Keratinocyte (primary cell): ENCODE measurements at regions not wholly inside any gene's neighbourhood (a gene's known extent, or its start where the extent isn't known, plus 50 kb on each side); places are given as distances from the start of the nearest gene placed in this dataset.

Experiments
- DNase-seq: peaks from one replicate; pipeline ENCODE4 v3.0.0-alpha.2; 2011; ENCODE audit warnings: low read depth, missing footprints, low spot score
- FAIRE-seq: peaks from 2 replicates; lab custom pipeline; 2011; peaks lifted over from hg19 to GRCh38; lab: Jason Lieb, UNC
- H2AFZ ChIP-seq: 2 replicates; pipeline ENCODE4 v1.6.0; 2012; ENCODE audit warnings: low read length, control low read depth, inconsistent platforms; ENCODE audit not compliant: control insufficient read depth
- H3K27ac ChIP-seq: 2 replicates; pipeline ENCODE4 v1.5.1; 2011; ENCODE audit warnings: low read length; ENCODE audit not compliant: control insufficient read depth, insufficient read depth
- H3K27me3 ChIP-seq: 3 replicates; pipeline ENCODE4 v1.6.0; 2011; ENCODE audit warnings: low read length; ENCODE audit not compliant: control insufficient read depth, insufficient read depth; ENCODE audit errors: extremely low read depth
- H3K36me3 ChIP-seq, 2 experiments: 2 replicates in 1 of 2; 3 replicates in 1 of 2; pipeline ENCODE4 v1.5.1; 2011; ENCODE audit warnings: low read length in 2 of 2, mild to moderate bottlenecking in 1 of 2; ENCODE audit not compliant: control insufficient read depth in 2 of 2, insufficient read depth in 2 of 2; ENCODE audit errors: extremely low read depth in 1 of 2
- H3K4me1 ChIP-seq: 3 replicates; pipeline ENCODE4 v1.5.1; 2011; ENCODE audit warnings: low read length; ENCODE audit not compliant: control insufficient read depth, insufficient read depth; ENCODE audit errors: extremely low read depth
- H3K4me2 ChIP-seq: 3 replicates; pipeline ENCODE4 v1.6.0; 2011; ENCODE audit warnings: low read depth, low read length; ENCODE audit not compliant: control insufficient read depth, insufficient read depth; ENCODE audit errors: extremely low read depth
- H3K4me3 ChIP-seq, 3 experiments: fragments of 200-600 bp in 1 of 3; sonication (generic) in 1 of 3; 2 replicates in 2 of 3; 3 replicates in 1 of 3; pipeline ENCODE4 v1.5.1; 2011 to 2016; ENCODE audit warnings: low read length in 3 of 3, mild to moderate bottlenecking in 3 of 3, control low read depth in 2 of 3, inconsistent platforms in 1 of 3, low read depth in 1 of 3, mixed read lengths in 1 of 3, mixed run types in 1 of 3, moderate library complexity in 1 of 3; ENCODE audit not compliant: control insufficient read depth in 2 of 3, insufficient read depth in 2 of 3; ENCODE audit errors: extremely low read depth in 1 of 3
- H3K79me2 ChIP-seq: 2 replicates; pipeline ENCODE4 v1.6.0; 2012; ENCODE audit warnings: low read length; ENCODE audit not compliant: control insufficient read depth, insufficient read depth
- H3K9ac ChIP-seq: 3 replicates; pipeline ENCODE4 v1.6.0; 2011; ENCODE audit warnings: low read length; ENCODE audit not compliant: control insufficient read depth, insufficient read depth; ENCODE audit errors: extremely low read depth
- H3K9me1 ChIP-seq: 3 replicates; pipeline ENCODE4 v1.6.0; 2011; ENCODE audit warnings: low read length; ENCODE audit not compliant: control insufficient read depth, insufficient read depth; ENCODE audit errors: extremely low read depth
- H3K9me3 ChIP-seq: 2 replicates; pipeline ENCODE4 v1.5.1; 2012; ENCODE audit warnings: low read depth, low read length; ENCODE audit not compliant: control insufficient read depth
- H4K20me1 ChIP-seq: 3 replicates; pipeline ENCODE4 v1.6.0; 2011; ENCODE audit warnings: low read length; ENCODE audit not compliant: control insufficient read depth, insufficient read depth; ENCODE audit errors: extremely low read depth
- EZH2 ChIP-seq: IDR thresholded peaks from one replicate; pipeline ENCODE4 v1.6.1; 2012; ENCODE audit warnings: inconsistent platforms, mild to moderate bottlenecking, low read length, moderate library complexity
- dilution Hi-C: fragments of 300-500 bp; cut with MboI; formaldehyde crosslinking; loops from one replicate; pipeline ENCODE4 v1.7.0; 2020; ENCODE audit warnings: low sequenced_read_pairs; ENCODE audit not compliant: extremely low pct_ligation_motif_present
- TF ChIP-seq, protein P1 (sequence below), 3 experiments: IDR thresholded peaks in 1 of 3; conservative IDR thresholded peaks in 1 of 3; optimal IDR thresholded peaks in 1 of 3; 2 replicates in 2 of 3; 3 replicates in 1 of 3; pipeline versions ENCODE3 to v1.5.1; 2011; ENCODE audit warnings: low read length in 3 of 3, mild to moderate bottlenecking in 3 of 3, moderate library complexity in 2 of 3, control low read depth in 1 of 3, inconsistent platforms in 1 of 3; ENCODE audit not compliant: insufficient read depth in 2 of 3; ENCODE audit errors: extremely low read depth in 1 of 3

GRCh38 chr12:105622220-105622619, 291.7 kb downstream of the C12orf75 start:
- Histone ChIP-seq H3K27me3 (no peaks in the 10 kb centered on the region), H3K9me1 (no peaks in the 10 kb centered on the region), H3K36me3 (no peaks in the 10 kb centered on the region), H2AFZ (no peak overlapping the region), H3K4me1 (no peaks in the 10 kb centered on the region), H3K9me3 (no peaks in the 10 kb centered on the region), H3K9ac (no peak overlapping the region), H3K27ac (no peak overlapping the region), H3K79me2 (no peaks in the 10 kb centered on the region), H3K4me3 (no peak overlapping the region), H3K4me2 (no peak overlapping the region), H4K20me1 (no peaks in the 10 kb centered on the region)
- TF ChIP-seq, protein P1, sequence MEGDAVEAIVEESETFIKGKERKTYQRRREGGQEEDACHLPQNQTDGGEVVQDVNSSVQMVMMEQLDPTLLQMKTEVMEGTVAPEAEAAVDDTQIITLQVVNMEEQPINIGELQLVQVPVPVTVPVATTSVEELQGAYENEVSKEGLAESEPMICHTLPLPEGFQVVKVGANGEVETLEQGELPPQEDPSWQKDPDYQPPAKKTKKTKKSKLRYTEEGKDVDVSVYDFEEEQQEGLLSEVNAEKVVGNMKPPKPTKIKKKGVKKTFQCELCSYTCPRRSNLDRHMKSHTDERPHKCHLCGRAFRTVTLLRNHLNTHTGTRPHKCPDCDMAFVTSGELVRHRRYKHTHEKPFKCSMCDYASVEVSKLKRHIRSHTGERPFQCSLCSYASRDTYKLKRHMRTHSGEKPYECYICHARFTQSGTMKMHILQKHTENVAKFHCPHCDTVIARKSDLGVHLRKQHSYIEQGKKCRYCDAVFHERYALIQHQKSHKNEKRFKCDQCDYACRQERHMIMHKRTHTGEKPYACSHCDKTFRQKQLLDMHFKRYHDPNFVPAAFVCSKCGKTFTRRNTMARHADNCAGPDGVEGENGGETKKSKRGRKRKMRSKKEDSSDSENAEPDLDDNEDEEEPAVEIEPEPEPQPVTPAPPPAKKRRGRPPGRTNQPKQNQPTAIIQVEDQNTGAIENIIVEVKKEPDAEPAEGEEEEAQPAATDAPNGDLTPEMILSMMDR (optimal IDR thresholded peaks at IDR 0.05 in 1 of 3, IDR thresholded peaks at IDR 0.05 in 1 of 3, conservative IDR thresholded peaks at IDR 0.05 in 1 of 3; ENCODE audit: extremely low read depth in 1 of 3, insufficient read depth in 2 of 3, low read length in 3 of 3), result no peak
- no peak for TF ChIP-seq EZH2
- no peak for DNase-seq
- FAIRE-seq, result no peak
- dilution Hi-C loops, result no loop called here

GRCh38 chr12:105622846-105623736, 292.6 kb downstream of the C12orf75 start:
- no peak overlapping the region for H2AFZ ChIP-seq
- DNase-seq, result no peak
- H3K79me2 ChIP-seq, result no peaks in the 10 kb centered on the region
- H3K9me3 ChIP-seq, result no peaks in the 10 kb centered on the region
- H4K20me1 ChIP-seq, result no peaks in the 10 kb centered on the region
- no peak overlapping the region for H3K4me3 ChIP-seq
- dilution Hi-C loops, result no loop called here
- no peak overlapping the region for H3K4me2 ChIP-seq
- no peak overlapping the region for H3K9ac ChIP-seq
- FAIRE-seq, result no peak
- TF ChIP-seq, protein P1 (optimal IDR thresholded peaks at IDR 0.05 in 1 of 3, IDR thresholded peaks at IDR 0.05 in 1 of 3, conservative IDR thresholded peaks at IDR 0.05 in 1 of 3; ENCODE audit: extremely low read depth in 1 of 3, insufficient read depth in 2 of 3, low read length in 3 of 3), result no peak
- TF ChIP-seq EZH2, result no peak
- no peak overlapping the region for H3K27ac ChIP-seq
- no peaks in the 10 kb centered on the region for H3K27me3 ChIP-seq
- no peaks in the 10 kb centered on the region for H3K36me3 ChIP-seq
- H3K9me1 ChIP-seq, result no peaks in the 10 kb centered on the region
- no peaks in the 10 kb centered on the region for H3K4me1 ChIP-seq
